GM19372 (cell line): ENCODE measurements at regions not wholly inside any gene's neighbourhood (a gene's known extent, or its start where the extent isn't known, plus 50 kb on each side); places are given as distances from the start of the nearest gene placed in this dataset.
"Not testable (repeated sequence)": the region's sequence is repeated elsewhere in the genome, so short reads cannot be mapped to it uniquely, and the experiment has no call there.

Experiments
- ATAC-seq: cut with Tn5 transposase; IDR thresholded peaks from one replicate; pipeline ENCODE4 v1.9.1; 2021; ENCODE audit warnings: mild to moderate bottlenecking, low read depth, moderate library complexity; ENCODE audit not compliant: unreplicated experiment

GRCh38 chr6:169145496-169145895 lies 108.2 kb downstream of the THBS2 start:
- ATAC-seq: no peak

- ATAC-seq: no peak
Measured at GRCh38 chr6:169144356-169144755, 109.3 kb downstream of the THBS2 start.

GRCh38 chr6:169142538-169142844 lies 111.2 kb downstream of the THBS2 start:
- ATAC-seq: no peak

- ATAC-seq: no peak
Measured at GRCh38 chr6:169141671-169142537, 111.7 kb downstream of the THBS2 start.

GRCh38 chr6:169140986-169141495 lies 112.6 kb downstream of the THBS2 start:
- ATAC-seq: no peak

- ATAC-seq: no peak
Measured at GRCh38 chr6:169139179-169139971, 114.3 kb downstream of the THBS2 start.

- ATAC-seq: no peak
Measured at GRCh38 chr6:169132352-169132940, 121.2 kb downstream of the THBS2 start.

GRCh38 chr6:169131390-169131789 lies 122.3 kb downstream of the THBS2 start:
- ATAC-seq: no peak

- ATAC-seq: no peak
Measured at GRCh38 chr6:169130113-169130512, 123.5 kb downstream of the THBS2 start.

- no peak for ATAC-seq
Measured at GRCh38 chr6:169121013-169121412, 132.6 kb downstream of the THBS2 start.

- ATAC-seq: no peak
Measured at GRCh38 chr6:169119669-169120068, 134.0 kb downstream of the THBS2 start.

- no peak for ATAC-seq
Measured at GRCh38 chr6:169118346-169118830, 135.3 kb downstream of the THBS2 start.

- ATAC-seq: no peak
Measured at GRCh38 chr6:169117663-169118062, 136.0 kb downstream of the THBS2 start.

- no peak for ATAC-seq
Measured at GRCh38 chr6:169115632-169116031, 138.0 kb downstream of the THBS2 start.

GRCh38 chr6:169114632-169115031 lies 139.0 kb downstream of the THBS2 start:
- not testable (repeated sequence) for ATAC-seq

GRCh38 chr6:169112483-169113320 lies 140.9 kb downstream of the THBS2 start:
- ATAC-seq: peak; percentile 74

GRCh38 chr6:169111203-169111602 lies 142.4 kb downstream of the THBS2 start:
- no peak for ATAC-seq

- ATAC-seq: no peak
Measured at GRCh38 chr6:169109411-169110220, 144.0 kb downstream of the THBS2 start.

GRCh38 chr6:169108753-169109152 lies 144.9 kb downstream of the THBS2 start:
- ATAC-seq: no peak
